ENCODE measurements at regions not wholly inside any gene's neighbourhood (a gene's known extent, or its start where the extent isn't known, plus 50 kb on each side); places are given as distances from the start of the nearest gene placed in this dataset.

DNA sequence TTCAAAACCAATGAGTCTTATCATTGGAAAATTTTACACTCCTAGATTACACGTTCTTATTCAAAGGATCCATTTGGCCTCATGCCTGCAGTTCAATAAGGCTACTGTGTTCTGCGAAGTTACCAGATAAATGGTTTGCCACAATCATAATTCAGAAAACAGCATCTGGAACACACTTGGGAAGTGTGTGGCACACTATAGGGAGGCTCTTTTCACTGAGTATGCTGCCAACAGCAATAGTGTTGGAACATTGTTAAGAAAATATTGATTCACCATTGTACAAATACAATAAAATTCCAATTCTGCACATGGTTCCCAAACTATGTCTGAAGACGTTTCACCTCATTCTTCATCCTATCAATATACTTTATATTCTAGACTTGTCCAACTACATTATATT, 141.4 kb upstream of the DOK6 start:
- TF ChIP-seq, protein P1, sequence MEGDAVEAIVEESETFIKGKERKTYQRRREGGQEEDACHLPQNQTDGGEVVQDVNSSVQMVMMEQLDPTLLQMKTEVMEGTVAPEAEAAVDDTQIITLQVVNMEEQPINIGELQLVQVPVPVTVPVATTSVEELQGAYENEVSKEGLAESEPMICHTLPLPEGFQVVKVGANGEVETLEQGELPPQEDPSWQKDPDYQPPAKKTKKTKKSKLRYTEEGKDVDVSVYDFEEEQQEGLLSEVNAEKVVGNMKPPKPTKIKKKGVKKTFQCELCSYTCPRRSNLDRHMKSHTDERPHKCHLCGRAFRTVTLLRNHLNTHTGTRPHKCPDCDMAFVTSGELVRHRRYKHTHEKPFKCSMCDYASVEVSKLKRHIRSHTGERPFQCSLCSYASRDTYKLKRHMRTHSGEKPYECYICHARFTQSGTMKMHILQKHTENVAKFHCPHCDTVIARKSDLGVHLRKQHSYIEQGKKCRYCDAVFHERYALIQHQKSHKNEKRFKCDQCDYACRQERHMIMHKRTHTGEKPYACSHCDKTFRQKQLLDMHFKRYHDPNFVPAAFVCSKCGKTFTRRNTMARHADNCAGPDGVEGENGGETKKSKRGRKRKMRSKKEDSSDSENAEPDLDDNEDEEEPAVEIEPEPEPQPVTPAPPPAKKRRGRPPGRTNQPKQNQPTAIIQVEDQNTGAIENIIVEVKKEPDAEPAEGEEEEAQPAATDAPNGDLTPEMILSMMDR (conservative IDR thresholded peaks at IDR 0.05; ENCODE audit: low read length): no peak
- no peak for TF ChIP-seq EZH2phosphoT487 (IDR thresholded peaks at IDR 0.05; ENCODE audit: borderline replicate concordance, low read depth, low read length)
